Stimulated activated CD4-positive, alpha-beta T cell treated with anti-CD3 and anti-CD28 coated beads, TNF-alpha, amount 100 ng/mL, for 24 hours (primary cell): ENCODE measurements at regions not wholly inside any gene's neighbourhood (a gene's known extent, or its start where the extent isn't known, plus 50 kb on each side); places are given as distances from the start of the nearest gene placed in this dataset.

Experiments used
- DNase-seq, 3 experiments: peaks; one replicate each; pipeline ENCODE4 v3.0.0-alpha.2; 2020; ENCODE audit warnings: low read depth in 3 of 3

GRCh38 chr12:94062796-94063635 lies 85.4 kb upstream of the PLXNC1 start:
- no peak for DNase-seq

GRCh38 chr12:94070520-94070919 lies 77.9 kb upstream of the PLXNC1 start:
- no peak for DNase-seq

GRCh38 chr12:94071258-94071657 lies 77.1 kb upstream of the PLXNC1 start:
- no peak for DNase-seq

- no peak for DNase-seq
These were observed 74.8 kb upstream of the PLXNC1 start for GRCh38 chr12:94073441-94074051.

GRCh38 chr12:94074216-94074979 lies 74.0 kb upstream of the PLXNC1 start:
- no peak for DNase-seq

- peak in 1 of 3 experiments; percentile 9 for DNase-seq
These were observed 73.3 kb upstream of the PLXNC1 start for GRCh38 chr12:94074980-94075629.

GRCh38 chr12:94077209-94077608 lies 71.2 kb upstream of the PLXNC1 start:
- DNase-seq, result no peak

- DNase-seq, result no peak
These were observed 70.1 kb upstream of the PLXNC1 start for GRCh38 chr12:94078138-94078723.

GRCh38 chr12:94078736-94079509 lies 69.5 kb upstream of the PLXNC1 start:
- DNase-seq, result no peak

- DNase-seq, result no peak
These were observed 68.6 kb upstream of the PLXNC1 start for GRCh38 chr12:94079566-94080340.

GRCh38 chr12:94080341-94081009 lies 67.9 kb upstream of the PLXNC1 start:
- no peak for DNase-seq

GRCh38 chr12:94082690-94083089 lies 65.7 kb upstream of the PLXNC1 start:
- DNase-seq, result no peak

GRCh38 chr12:94089891-94090290 lies 58.5 kb upstream of the PLXNC1 start:
- no peak for DNase-seq

- no peak for DNase-seq
These were observed 56.8 kb upstream of the PLXNC1 start for GRCh38 chr12:94091624-94092023.

- no peak for DNase-seq
These were observed 55.7 kb upstream of the PLXNC1 start for GRCh38 chr12:94092516-94093241.

- DNase-seq, result no peak
These were observed 53.7 kb upstream of the PLXNC1 start for GRCh38 chr12:94094700-94095099.

- DNase-seq, result no peak
These were observed 52.8 kb upstream of the PLXNC1 start for GRCh38 chr12:94095618-94096017.

- DNase-seq, result no peak
These were observed 49.9 kb upstream of the PLXNC1 start for GRCh38 chr12:94098466-94098865.
